ENCODE measurements at regions not wholly inside any gene's neighbourhood (a gene's known extent, or its start where the extent isn't known, plus 50 kb on each side); places are given as distances from the start of the nearest gene placed in this dataset.

- TF ChIP-seq ZNF19 (tag by site-specific recombination; IDR thresholded peaks at IDR 0.05; ENCODE audit: low read depth) (no peak), ZNF112 (tag by site-specific recombination; IDR thresholded peaks at IDR 0.05) (no peak)
Measured at GRCh38 chr14:97820781-97821180, 1023.6 kb downstream of the VRK1 start (continued).

GRCh38 chr14:97824218-97824617 is 1027.0 kb downstream of the VRK1 start:
- CTCF ChIA-PET = no interaction called here
- Histone ChIP-seq H3K36me3 (ENCODE audit: control insufficient read depth in 2 of 2, insufficient read depth in 1 of 2, low read length in 2 of 2) (no peaks in the 10 kb centered on the region), H3K4me1 (ENCODE audit: control insufficient read depth, insufficient read depth, low read length) (no peaks in the 10 kb centered on the region), H3K4me3 (ENCODE audit: low read depth, low read length) (no peak overlapping the region), H3K9me3 (ENCODE audit: control insufficient read depth, insufficient read depth, low read depth, low read length) (no peaks in the 10 kb centered on the region), H3K27ac (ENCODE audit: extremely low read depth, low read depth, low read length) (no peak overlapping the region)
- POLR2A ChIA-PET = no interaction called here
- no peak for TF ChIP-seq ZNF211 (tag by site-specific recombination; IDR thresholded peaks at IDR 0.05; ENCODE audit: low read depth)

GRCh38 chr14:97827746-97828145 is 1030.6 kb downstream of the VRK1 start:
- H3K4me1 ChIP-seq (ENCODE audit: control insufficient read depth, insufficient read depth, low read length) = no peaks in the 10 kb centered on the region
- no peak overlapping the region for H3K27ac ChIP-seq (ENCODE audit: extremely low read depth, low read depth, low read length)
- CTCF ChIA-PET = no interaction called here
- H3K9me3 ChIP-seq (ENCODE audit: control insufficient read depth, insufficient read depth, low read depth, low read length) = no peaks in the 10 kb centered on the region
- POLR2A ChIA-PET = no interaction called here
- no peak for TF ChIP-seq RBAK (tag by site-specific recombination; IDR thresholded peaks at IDR 0.05)
- TF ChIP-seq ATF2 (tag by site-specific recombination; IDR thresholded peaks at IDR 0.05; ENCODE audit: low read depth) = no peak
- no peak for TF ChIP-seq ZBTB26 (tag by site-specific recombination; optimal IDR thresholded peaks at IDR 0.05)
- no peak for TF ChIP-seq ZNF645 (tag by site-specific recombination; IDR thresholded peaks at IDR 0.05)
- no peak for TF ChIP-seq ZNF133 (tag by site-specific recombination; IDR thresholded peaks at IDR 0.05)
- TF ChIP-seq ZNF777 (tag by site-specific recombination; IDR thresholded peaks at IDR 0.05; ENCODE audit: borderline replicate concordance) = no peak
- TF ChIP-seq ZNF660 (tag by site-specific recombination; IDR thresholded peaks at IDR 0.05) = no peak
- no peak for TF ChIP-seq ZNF792 (tag by site-specific recombination; IDR thresholded peaks at IDR 0.05)
- no peak for TF ChIP-seq MYNN (tag by site-specific recombination; IDR thresholded peaks at IDR 0.05; ENCODE audit: borderline replicate concordance)
- TF ChIP-seq ZNF311 (tag by site-specific recombination; IDR thresholded peaks at IDR 0.05; ENCODE audit: borderline replicate concordance) = no peak
- no peak for TF ChIP-seq ZNF248 (tag by site-specific recombination; IDR thresholded peaks at IDR 0.05)
- TF ChIP-seq ZBTB17 (tag by site-specific recombination; IDR thresholded peaks at IDR 0.05) = no peak
- no peak for TF ChIP-seq IKZF3 (tag by site-specific recombination; IDR thresholded peaks at IDR 0.05)
- TF ChIP-seq ZNF571 (tag by site-specific recombination; IDR thresholded peaks at IDR 0.05) = no peak
- no peaks in the 10 kb centered on the region for H3K36me3 ChIP-seq (ENCODE audit: control insufficient read depth in 2 of 2, insufficient read depth in 1 of 2, low read length in 2 of 2)
- H3K4me3 ChIP-seq (ENCODE audit: low read depth, low read length) = no peak overlapping the region

- ChIA-PET POLR2A (no interaction called here), CTCF (no interaction called here)
- Histone ChIP-seq H3K36me3 (ENCODE audit: control insufficient read depth in 2 of 2, insufficient read depth in 1 of 2, low read length in 2 of 2) (no peaks in the 10 kb centered on the region), H3K4me3 (ENCODE audit: low read depth, low read length) (no peak overlapping the region), H3K27ac (ENCODE audit: extremely low read depth, low read depth, low read length) (no peak overlapping the region), H3K4me1 (ENCODE audit: control insufficient read depth, insufficient read depth, low read length) (no peaks in the 10 kb centered on the region), H3K9me3 (ENCODE audit: control insufficient read depth, insufficient read depth, low read depth, low read length) (no peaks in the 10 kb centered on the region)
- no peak for TF ChIP-seq ZNF239 (tag by site-specific recombination; IDR thresholded peaks at IDR 0.05)
- TF ChIP-seq ZNF707 (tag by site-specific recombination; IDR thresholded peaks at IDR 0.05) = no peak
- no peak for TF ChIP-seq ZNF416 (tag by site-specific recombination; IDR thresholded peaks at IDR 0.05)
- TF ChIP-seq ZNF626 (tag by site-specific recombination; IDR thresholded peaks at IDR 0.05) = no peak
- TF ChIP-seq ZNF548 (tag by site-specific recombination; IDR thresholded peaks at IDR 0.05) = no peak
- TF ChIP-seq GFI1B (tag by site-specific recombination; IDR thresholded peaks at IDR 0.05) = no peak
- no peak for TF ChIP-seq ZNF514 (tag by site-specific recombination; IDR thresholded peaks at IDR 0.05)
- TF ChIP-seq ZNF155 (tag by site-specific recombination; IDR thresholded peaks at IDR 0.05) = no peak
- TF ChIP-seq ZBTB48 (tag by site-specific recombination; IDR thresholded peaks at IDR 0.05) = no peak
- TF ChIP-seq ZNF16 (tag by site-specific recombination; IDR thresholded peaks at IDR 0.05; ENCODE audit: low read depth) = no peak
- TF ChIP-seq IKZF3 (tag by site-specific recombination; IDR thresholded peaks at IDR 0.05) = no peak
Measured at GRCh38 chr14:97832776-97833175, 1035.6 kb downstream of the VRK1 start.
